GM04504 (cell line): ENCODE measurements at regions not wholly inside any gene's neighbourhood (a gene's known extent, or its start where the extent isn't known, plus 50 kb on each side); places are given as distances from the start of the nearest gene placed in this dataset.
"Not testable (repeated sequence)": the region's sequence is repeated elsewhere in the genome, so short reads cannot be mapped to it uniquely, and the experiment has no call there.

Source experiments
- DNase-seq: peaks from one replicate; pipeline ENCODE4 v3.0.0-alpha.2; 2012; ENCODE audit warnings: low read depth

DNA sequence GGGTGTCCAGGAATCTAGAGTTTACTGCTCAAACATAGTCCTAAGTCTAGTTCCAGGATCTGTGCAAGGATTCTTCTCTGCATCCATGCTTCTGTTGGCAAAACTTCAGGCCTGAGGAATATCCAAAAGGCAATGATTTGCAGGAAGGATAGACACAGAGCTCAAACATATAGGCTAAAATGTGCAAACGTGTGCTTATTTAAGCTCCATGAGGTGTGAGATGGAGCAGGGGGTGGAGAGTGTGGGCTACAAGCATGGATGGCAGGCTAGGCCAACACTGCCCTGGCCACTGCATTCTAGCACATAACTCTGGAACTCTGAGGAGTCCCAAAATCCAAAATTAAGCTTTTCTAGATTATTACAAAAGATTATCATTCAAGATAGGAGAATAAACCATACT lies 301.1 kb downstream of the PAX3 start:
- DNase-seq, result no peak

- DNase-seq, result peak; percentile 53
These were observed 301.7 kb downstream of the PAX3 start for GRCh38 chr2:221997100-221997499.

DNA sequence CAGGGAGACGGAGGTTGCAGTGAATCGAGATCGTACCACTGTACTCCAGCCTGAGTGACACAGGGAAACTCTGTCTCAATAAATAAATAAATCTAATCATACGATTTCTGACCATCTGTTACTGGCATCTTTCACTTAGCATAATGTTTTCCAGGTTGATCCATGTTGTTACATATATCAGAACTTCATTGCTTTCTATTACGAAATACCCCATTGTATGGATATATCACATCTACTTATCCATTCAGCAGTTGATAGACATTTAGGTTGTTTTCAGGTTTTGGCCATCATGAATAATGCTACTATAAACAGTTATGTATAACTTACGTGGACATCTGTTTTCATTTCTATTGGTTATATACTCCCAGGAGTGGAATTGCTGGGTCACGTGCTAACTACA lies 303.9 kb downstream of the PAX3 start:
- no peak for DNase-seq

DNA sequence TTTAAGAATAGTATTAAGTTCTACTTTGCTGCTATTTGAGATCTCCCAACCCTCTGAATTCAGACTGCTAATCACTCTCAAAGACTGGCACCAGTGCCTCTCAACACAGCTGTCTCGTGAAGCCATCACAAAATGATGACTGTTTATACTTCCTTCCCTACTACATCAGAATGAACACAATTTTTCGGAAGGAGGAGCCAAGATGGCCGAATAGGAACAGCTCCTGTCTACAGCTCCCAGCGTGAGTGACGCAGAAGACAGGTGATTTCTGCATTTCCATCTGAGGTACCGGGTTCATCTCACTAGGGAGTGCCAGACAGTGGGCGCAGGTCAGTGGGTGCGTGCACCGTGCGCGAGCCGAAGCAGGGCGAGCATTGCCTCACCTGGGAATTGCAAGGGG lies 314.4 kb downstream of the PAX3 start:
- DNase-seq, result not testable (repeated sequence)

- no peak for DNase-seq
These were observed 316.8 kb downstream of the PAX3 start for GRCh38 chr2:221981912-221982470.

DNA sequence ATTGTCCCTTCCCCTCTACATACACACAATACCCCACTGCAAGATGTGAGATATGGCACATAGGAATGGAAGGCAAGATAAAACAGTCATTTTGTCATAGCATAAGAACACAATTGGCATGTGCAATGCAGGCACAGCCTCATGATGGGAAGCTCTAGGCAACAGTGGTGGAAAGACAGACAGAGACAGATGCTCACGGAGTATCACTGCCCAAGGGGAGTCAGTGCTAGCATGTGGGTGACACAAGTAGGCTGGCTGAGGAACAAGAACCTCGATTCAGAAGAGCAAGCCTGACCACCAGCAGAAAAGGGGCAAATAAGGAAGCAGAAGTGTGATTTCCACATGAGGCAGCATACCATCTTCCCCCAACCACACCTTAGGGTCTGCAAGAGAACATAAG lies 323.6 kb downstream of the PAX3 start:
- no peak for DNase-seq

DNA sequence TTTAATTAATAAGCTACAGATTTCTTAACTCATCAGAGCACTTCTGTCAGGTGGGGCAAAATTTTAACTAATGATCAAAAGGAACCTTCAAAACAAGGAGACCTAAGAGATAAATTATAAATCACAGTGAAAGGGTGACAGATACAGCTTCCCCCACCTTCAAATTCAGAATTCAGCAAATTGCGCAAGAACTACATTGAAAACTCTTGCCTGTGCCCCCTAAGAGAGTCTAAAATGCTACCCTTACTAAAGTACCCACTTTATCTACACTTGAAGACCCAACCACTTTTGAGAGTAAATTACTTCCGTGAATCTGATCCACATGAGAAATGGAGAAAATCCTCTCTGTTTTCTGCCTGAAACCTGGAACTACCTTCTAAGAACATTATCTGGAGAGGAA lies 324.9 kb downstream of the PAX3 start:
- DNase-seq, result no peak

DNA sequence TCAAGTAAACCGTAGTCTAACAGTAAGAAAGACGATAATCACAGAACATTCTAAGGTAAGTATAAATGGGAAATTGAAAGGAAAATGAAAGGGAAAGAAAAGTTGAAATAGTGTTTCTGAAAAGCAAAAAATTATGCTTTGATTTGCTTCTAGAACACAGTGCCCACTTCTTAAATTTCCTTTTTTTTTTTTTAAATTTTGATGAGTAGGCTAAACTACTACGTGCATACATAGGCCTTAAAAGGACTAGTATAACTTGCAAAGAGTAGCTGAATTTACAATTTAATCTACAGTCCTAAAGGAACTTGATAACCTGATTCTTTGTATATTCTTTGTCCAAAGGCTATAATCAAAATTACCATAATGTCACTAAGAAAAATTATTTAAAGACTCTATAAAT lies 325.3 kb downstream of the PAX3 start:
- no peak for DNase-seq

DNA sequence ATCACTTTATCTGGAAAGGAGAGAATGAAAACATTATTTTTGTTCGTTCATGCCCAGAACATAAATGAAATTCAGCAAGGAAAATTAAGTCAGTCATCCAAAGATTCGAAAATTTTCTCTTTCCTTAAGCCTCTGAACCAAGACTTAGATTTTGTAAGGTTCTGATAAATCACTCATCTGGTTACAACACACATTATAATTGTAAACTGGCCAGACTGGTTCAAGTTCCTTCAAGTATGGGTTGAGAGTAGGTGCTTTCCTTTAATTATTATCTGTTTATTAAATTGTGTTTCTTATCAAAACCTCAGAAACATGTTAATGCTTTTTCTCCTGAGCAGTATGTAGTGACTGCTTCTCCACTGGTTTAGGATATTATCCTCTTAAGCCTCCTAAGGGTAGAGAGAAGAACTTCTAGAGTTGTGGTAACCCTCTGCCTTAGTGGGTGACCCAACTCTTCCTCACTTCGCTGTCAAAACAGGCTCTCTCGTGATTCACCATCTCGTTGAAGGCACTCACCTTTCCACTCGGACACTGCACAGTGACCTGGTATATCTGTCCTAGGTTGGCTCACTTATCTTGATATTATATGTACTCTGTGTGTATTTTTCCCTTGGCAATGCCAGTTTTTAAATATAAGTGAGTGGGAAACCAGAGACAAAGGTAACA lies 325.9 kb downstream of the PAX3 start:
- DNase-seq, result no peak

DNA sequence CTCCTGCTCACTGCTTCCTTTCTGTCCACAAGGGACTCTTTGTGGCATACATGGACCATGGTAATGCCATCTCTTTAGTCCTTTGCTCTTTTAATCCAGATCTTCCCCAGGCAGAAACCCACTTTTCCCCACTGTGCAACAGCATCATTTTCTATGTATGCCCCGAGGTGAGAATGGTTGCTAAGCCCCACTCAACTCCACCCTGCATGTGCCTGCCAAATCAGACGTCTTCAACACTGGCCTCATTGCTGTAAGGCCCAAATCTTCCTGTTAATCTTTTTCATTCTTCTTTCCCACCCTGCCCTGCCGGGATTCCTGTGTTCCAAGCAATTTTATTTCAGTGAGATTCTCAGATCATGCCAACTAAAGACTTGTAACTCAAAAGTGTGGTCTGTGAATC lies 328.4 kb downstream of the PAX3 start:
- DNase-seq, result no peak

GRCh38 chr2:221969830-221970144 lies 329.0 kb downstream of the PAX3 start:
- no peak for DNase-seq

GRCh38 chr2:221969087-221969829 lies 329.5 kb downstream of the PAX3 start:
- DNase-seq, result peak; percentile 13

- DNase-seq, result no peak
These were observed 336.6 kb downstream of the PAX3 start for GRCh38 chr2:221962186-221962585.

- no peak for DNase-seq
These were observed 337.2 kb downstream of the PAX3 start for GRCh38 chr2:221961561-221961960.

DNA sequence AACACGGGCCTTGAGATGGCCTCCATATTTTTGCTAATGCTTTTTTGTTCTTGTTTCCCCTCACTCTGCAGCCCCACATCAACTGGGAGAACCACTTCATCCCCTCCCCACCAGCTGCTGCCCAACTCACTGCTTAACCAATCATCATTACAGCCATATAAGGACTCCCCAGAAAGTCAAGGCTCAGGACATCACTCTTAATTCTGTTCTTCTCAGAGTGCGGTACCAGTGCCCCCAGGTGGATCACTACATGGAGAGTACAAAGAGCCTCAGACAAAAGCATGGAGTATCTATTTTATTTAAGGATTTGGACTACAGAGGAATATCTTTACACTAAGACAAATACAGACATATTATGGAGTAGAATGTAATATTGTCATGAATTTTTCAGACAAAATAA lies 340.6 kb downstream of the PAX3 start:
- DNase-seq, result no peak

GRCh38 chr2:221948076-221948475 lies 350.7 kb downstream of the PAX3 start:
- no peak for DNase-seq

GRCh38 chr2:221944452-221944851 lies 354.3 kb downstream of the PAX3 start:
- not testable (repeated sequence) for DNase-seq

DNA sequence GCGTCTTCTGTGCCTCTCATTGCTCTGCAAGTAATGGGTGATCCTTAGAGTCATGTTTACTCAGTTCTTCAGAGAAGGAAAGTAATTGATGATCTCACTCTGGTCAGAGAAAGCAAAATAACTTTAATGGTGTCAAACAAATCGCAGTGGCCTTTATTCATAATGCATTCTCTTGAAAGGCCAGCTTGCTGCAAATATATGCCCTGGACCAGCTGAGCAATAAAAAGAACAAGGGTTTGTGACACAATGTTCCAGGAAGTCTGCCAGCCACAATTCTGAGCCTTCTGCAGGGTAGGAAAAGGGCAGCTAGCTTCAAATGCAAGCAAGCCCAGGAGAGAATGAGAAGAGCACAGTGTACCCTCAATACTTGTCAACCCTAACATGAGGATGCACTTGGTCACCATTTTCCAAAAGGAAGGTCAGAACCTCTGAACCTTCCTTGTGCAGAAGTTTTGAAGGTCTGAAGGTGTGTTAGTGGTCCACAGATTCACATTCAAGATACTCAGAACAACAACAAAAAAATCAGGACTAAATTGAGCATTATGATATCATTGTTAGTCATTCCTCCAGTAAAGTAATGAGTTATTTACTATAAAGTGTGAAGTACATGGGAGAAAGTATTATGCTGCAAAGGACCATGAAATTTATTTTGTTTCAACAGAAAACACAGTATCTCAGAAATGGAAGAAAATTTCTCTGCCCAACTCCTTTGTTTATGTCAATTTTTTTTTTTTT lies 355.6 kb downstream of the PAX3 start:
- DNase-seq, result peak; percentile 12

- no peak for DNase-seq
These were observed 359.3 kb upstream of the EPHA4 start for GRCh38 chr2:221931251-221931991.

DNA sequence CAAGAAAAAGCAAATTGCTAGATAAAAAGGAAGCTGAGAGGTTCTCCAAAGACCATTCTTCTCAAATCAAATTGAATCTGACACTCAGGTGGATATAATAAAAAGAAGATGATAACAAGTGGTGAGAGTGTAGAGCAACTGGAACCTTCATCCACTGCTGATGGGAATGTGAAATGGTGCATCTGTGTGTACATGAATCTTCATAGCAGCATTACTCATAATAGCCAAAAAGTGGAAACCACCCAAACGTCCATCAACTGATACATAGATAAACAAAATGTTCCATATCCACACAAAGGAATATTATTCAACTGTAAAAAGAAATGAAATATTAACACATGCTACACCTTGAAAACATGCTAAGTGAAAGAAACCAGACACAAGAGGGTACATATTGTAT lies 357.2 kb upstream of the EPHA4 start:
- no peak for DNase-seq

DNA sequence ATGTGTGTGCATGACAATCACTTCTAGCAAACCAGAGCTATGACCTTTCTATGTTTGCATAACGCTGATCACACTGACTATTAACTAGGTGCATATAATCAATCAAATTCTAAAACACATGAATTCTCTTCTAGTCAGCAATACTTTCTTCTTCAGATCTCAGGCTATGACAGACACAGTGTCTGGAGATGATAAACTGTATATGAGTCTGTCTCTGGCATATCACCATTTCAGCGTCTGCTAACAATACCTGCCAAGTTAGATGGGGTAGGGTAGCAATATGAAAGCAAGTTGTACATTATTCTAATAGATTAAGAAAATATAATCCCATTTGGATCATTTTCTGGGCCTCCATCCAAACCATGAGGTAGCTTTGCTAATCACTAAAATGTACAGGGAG lies 354.2 kb upstream of the EPHA4 start:
- DNase-seq, result no peak

DNA sequence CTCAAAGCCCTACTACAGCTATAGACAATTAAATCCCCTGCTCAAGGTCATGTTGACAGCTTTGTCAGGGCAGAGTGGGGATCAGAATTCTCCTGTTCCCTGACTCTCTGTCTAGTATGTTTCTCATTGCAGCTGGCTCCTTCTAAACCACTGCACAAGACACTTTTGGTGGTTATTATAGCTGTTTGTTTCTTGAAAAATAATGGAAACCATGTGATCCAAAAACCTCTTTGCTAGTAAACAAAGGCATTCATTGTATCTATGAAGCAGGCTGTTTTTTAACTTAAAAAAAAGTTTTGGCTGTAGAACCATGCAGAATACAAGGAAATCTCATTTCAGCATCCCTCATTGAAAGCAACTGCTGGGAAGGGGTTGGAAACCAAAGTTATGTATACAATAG lies 352.5 kb upstream of the EPHA4 start:
- DNase-seq, result no peak
